HEK293 (cell line): ENCODE measurements at regions not wholly inside any gene's neighbourhood (a gene's known extent, or its start where the extent isn't known, plus 50 kb on each side); places are given as distances from the start of the nearest gene placed in this dataset.

Experiments used
- CTCF ChIA-PET: fragments of 350-600 bp; formaldehyde crosslinking; extraction: SDS; loops from one replicate; lab custom pipeline; 2021; ENCODE audit warnings: antibody characterized with exemption; lab: Yijun Ruan, JAX
- POLR2A ChIA-PET: fragments of 300-600 bp; formaldehyde crosslinking; extraction: SDS; loops from one replicate; lab custom pipeline; 2020; ENCODE audit warnings: antibody characterized with exemption, inconsistent platforms; lab: Yijun Ruan, JAX
- H3K27ac ChIP-seq: fragments of 200-500 bp; sonication (Bioruptor generic); 2 replicates; pipeline ENCODE4 v1.5.1; 2014; ENCODE audit warnings: low read depth, low read length, control low read depth, inconsistent platforms; ENCODE audit errors: extremely low read depth
- H3K36me3 ChIP-seq, 2 experiments: fragments of 200-500 bp in 1 of 2; sonication (Bioruptor generic) in 1 of 2; 1 replicate in 1 of 2; 2 replicates in 1 of 2; pipeline ENCODE4 v1.5.1; 2014 to 2017; ENCODE audit warnings: inconsistent platforms in 2 of 2, low read length in 2 of 2; ENCODE audit not compliant: control insufficient read depth in 2 of 2, insufficient read depth in 1 of 2
- H3K4me1 ChIP-seq: fragments of 200-500 bp; sonication (Bioruptor generic); 2 replicates; pipeline ENCODE4 v1.5.1; 2014; ENCODE audit warnings: mild to moderate bottlenecking, low read length, inconsistent platforms; ENCODE audit not compliant: control insufficient read depth, insufficient read depth
- H3K4me3 ChIP-seq: 2 replicates; pipeline ENCODE4 v1.5.1; 2011; ENCODE audit warnings: low read depth, mild to moderate bottlenecking, control low read depth, low read length, moderate library complexity
- H3K9me3 ChIP-seq: fragments of 200-500 bp; sonication (Bioruptor generic); 2 replicates; pipeline ENCODE4 v1.5.1; 2014; ENCODE audit warnings: low read depth, low read length, inconsistent platforms; ENCODE audit not compliant: control insufficient read depth, insufficient read depth
- GFI1B ChIP-seq: fragments of 450-650 bp; formaldehyde crosslinking; IDR thresholded peaks from 2 replicates; pipeline ENCODE4 v1.5.1; 2016; ENCODE audit warnings: missing biosample characterization, missing genetic modification characterization
- KLF9 ChIP-seq: fragments of 450-650 bp; formaldehyde crosslinking; IDR thresholded peaks from 2 replicates; pipeline ENCODE4 v1.5.1; 2016; ENCODE audit warnings: missing biosample characterization, missing genetic modification characterization, low read depth
- MEIS1 ChIP-seq: sonication (generic); formaldehyde crosslinking; IDR thresholded peaks from 2 replicates; pipeline ENCODE4 v1.8.1; 2022; ENCODE audit warnings: missing genetic modification reagents, mild to moderate bottlenecking, borderline replicate concordance
- OVOL3 ChIP-seq: fragments of 450-650 bp; formaldehyde crosslinking; IDR thresholded peaks from 2 replicates; pipeline ENCODE4 v1.5.1; 2016; ENCODE audit warnings: missing biosample characterization, missing genetic modification characterization
- ZIC2 ChIP-seq: fragments of 450-650 bp; formaldehyde crosslinking; IDR thresholded peaks from 2 replicates; pipeline ENCODE4 v1.5.1; 2016; ENCODE audit warnings: missing biosample characterization, missing genetic modification characterization
- ZNF140 ChIP-seq: fragments of 450-650 bp; formaldehyde crosslinking; IDR thresholded peaks from 2 replicates; pipeline ENCODE4 v1.5.1; 2016; ENCODE audit warnings: missing biosample characterization, missing genetic modification characterization
- ZNF24 ChIP-seq: fragments of 450-650 bp; formaldehyde crosslinking; IDR thresholded peaks from 2 replicates; pipeline ENCODE4 v1.5.1; 2016; ENCODE audit warnings: missing biosample characterization, missing genetic modification characterization
- ZNF292 ChIP-seq: fragments of 450-650 bp; formaldehyde crosslinking; IDR thresholded peaks from 2 replicates; pipeline ENCODE4 v1.5.1; 2016; ENCODE audit warnings: low read depth, missing biosample characterization, missing genetic modification characterization, borderline replicate concordance
- ZNF596 ChIP-seq: fragments of 450-650 bp; IDR thresholded peaks from 2 replicates; pipeline ENCODE4 v1.5.0; 2018; ENCODE audit warnings: missing biosample characterization, mild to moderate bottlenecking, missing genetic modification characterization, moderate library complexity
- ZNF654 ChIP-seq: fragments of 450-650 bp; formaldehyde crosslinking; IDR thresholded peaks from 2 replicates; pipeline ENCODE4 v1.5.1; 2016; ENCODE audit warnings: low read depth, missing biosample characterization, missing genetic modification characterization
- ZNF658 ChIP-seq: fragments of 450-650 bp; formaldehyde crosslinking; IDR thresholded peaks from 2 replicates; pipeline ENCODE4; 2016; ENCODE audit warnings: missing biosample characterization, missing genetic modification characterization
- ZNF747 ChIP-seq: fragments of 450-650 bp; formaldehyde crosslinking; IDR thresholded peaks from 2 replicates; pipeline ENCODE4 v1.5.1; 2016; ENCODE audit warnings: missing biosample characterization, missing genetic modification characterization
- ZNF768 ChIP-seq: fragments of 450-650 bp; formaldehyde crosslinking; IDR thresholded peaks from 2 replicates; pipeline ENCODE4 v1.5.1; 2018; ENCODE audit warnings: missing biosample characterization, mild to moderate bottlenecking, missing genetic modification characterization
- ZNF792 ChIP-seq: fragments of 450-650 bp; formaldehyde crosslinking; IDR thresholded peaks from 2 replicates; pipeline ENCODE4 v1.5.1; 2016; ENCODE audit warnings: missing biosample characterization, missing genetic modification characterization
- ZNF837 ChIP-seq: fragments of 450-650 bp; formaldehyde crosslinking; IDR thresholded peaks from 2 replicates; pipeline ENCODE4 v1.5.1; 2016; ENCODE audit warnings: missing biosample characterization, missing genetic modification characterization
- TF ChIP-seq, protein P1 (sequence below): fragments of 450-650 bp; formaldehyde crosslinking; IDR thresholded peaks from 2 replicates; pipeline ENCODE4 v1.5.1; 2016; ENCODE audit warnings: missing biosample characterization, missing genetic modification characterization
- TF ChIP-seq, protein P2 (sequence below): fragments of 450-650 bp; formaldehyde crosslinking; IDR thresholded peaks from 2 replicates; pipeline ENCODE4 v1.5.1; 2016; ENCODE audit warnings: missing biosample characterization, missing genetic modification characterization
- TF ChIP-seq, protein P3 (sequence below): fragments of 450-650 bp; formaldehyde crosslinking; IDR thresholded peaks from 2 replicates; pipeline ENCODE4 v1.5.1; 2016; ENCODE audit warnings: missing biosample characterization, missing genetic modification characterization
- TF ChIP-seq, protein P4 (sequence below): fragments of 450-650 bp; formaldehyde crosslinking; IDR thresholded peaks from 2 replicates; pipeline ENCODE4 v1.5.1; 2016; ENCODE audit warnings: missing biosample characterization, missing genetic modification characterization
- TF ChIP-seq, protein P5 (sequence below): fragments of 450-650 bp; formaldehyde crosslinking; IDR thresholded peaks from 2 replicates; pipeline ENCODE4 v1.5.1; 2016; ENCODE audit warnings: missing biosample characterization, missing genetic modification characterization

DNA sequence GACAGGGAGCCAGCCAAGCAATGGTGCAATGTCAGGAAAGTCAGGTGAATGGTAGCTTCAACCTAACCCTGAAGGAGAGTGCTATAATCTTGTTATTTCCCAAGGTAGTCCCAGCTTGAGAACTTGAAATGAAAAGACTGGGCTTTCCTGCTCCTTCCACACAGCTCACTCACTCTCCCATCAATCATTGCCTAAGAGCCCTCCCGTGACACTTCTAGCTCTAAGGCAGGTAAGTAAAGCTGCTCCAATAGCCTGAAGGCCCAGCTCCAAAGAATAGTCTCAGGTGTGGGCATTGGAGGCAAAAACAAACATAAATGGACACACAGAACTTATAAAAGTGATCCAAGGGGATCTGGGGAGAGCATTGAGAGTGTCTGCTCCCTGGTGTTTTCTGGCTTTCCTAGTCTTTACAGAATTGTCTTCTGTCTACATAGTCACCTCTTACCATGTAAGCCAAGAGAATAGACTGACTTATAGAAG lies 63.1 kb upstream of the TBC1D5 start:
- TF ChIP-seq ZNF292 (tag by site-specific recombination): no peak
- TF ChIP-seq ZNF140: no peak
- TF ChIP-seq ZNF792 (tag by site-specific recombination): no peak
- no peak for TF ChIP-seq ZNF654 (tag by site-specific recombination)
- no peak for TF ChIP-seq ZIC2 (tag by site-specific recombination)
- TF ChIP-seq, protein P1, sequence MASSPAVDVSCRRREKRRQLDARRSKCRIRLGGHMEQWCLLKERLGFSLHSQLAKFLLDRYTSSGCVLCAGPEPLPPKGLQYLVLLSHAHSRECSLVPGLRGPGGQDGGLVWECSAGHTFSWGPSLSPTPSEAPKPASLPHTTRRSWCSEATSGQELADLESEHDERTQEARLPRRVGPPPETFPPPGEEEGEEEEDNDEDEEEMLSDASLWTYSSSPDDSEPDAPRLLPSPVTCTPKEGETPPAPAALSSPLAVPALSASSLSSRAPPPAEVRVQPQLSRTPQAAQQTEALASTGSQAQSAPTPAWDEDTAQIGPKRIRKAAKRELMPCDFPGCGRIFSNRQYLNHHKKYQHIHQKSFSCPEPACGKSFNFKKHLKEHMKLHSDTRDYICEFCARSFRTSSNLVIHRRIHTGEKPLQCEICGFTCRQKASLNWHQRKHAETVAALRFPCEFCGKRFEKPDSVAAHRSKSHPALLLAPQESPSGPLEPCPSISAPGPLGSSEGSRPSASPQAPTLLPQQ (tag by site-specific recombination): no peak
- TF ChIP-seq ZNF837 (tag by site-specific recombination): no peak
- TF ChIP-seq KLF9: no peak
- TF ChIP-seq ZNF658 (tag by site-specific recombination): no peak
- no peak for TF ChIP-seq ZNF747 (tag by site-specific recombination)
- TF ChIP-seq, protein P2, sequence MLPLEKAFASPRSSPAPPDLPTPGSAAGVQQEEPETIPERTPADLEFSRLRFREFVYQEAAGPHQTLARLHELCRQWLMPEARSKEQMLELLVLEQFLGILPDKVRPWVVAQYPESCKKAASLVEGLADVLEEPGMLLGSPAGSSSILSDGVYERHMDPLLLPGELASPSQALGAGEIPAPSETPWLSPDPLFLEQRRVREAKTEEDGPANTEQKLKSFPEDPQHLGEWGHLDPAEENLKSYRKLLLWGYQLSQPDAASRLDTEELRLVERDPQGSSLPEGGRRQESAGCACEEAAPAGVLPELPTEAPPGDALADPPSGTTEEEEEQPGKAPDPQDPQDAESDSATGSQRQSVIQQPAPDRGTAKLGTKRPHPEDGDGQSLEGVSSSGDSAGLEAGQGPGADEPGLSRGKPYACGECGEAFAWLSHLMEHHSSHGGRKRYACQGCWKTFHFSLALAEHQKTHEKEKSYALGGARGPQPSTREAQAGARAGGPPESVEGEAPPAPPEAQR: no peak
- CTCF ChIA-PET: interaction anchor here (0.6 to 0.9 kb wide), 3 partner anchors 36 to 424 kb away, joined by 3 to 4 read pairs (median 3); no protein-coding TSS in a partner anchor
- POLR2A ChIA-PET: no interaction called here
- Histone ChIP-seq H3K27ac (no peak overlapping the region), H3K4me1 (peaks cover 9% of the 10 kb centered on the region), H3K4me3 (no peak overlapping the region), H3K36me3 (no peaks in the 10 kb centered on the region), H3K9me3 (no peaks in the 10 kb centered on the region)

DNA sequence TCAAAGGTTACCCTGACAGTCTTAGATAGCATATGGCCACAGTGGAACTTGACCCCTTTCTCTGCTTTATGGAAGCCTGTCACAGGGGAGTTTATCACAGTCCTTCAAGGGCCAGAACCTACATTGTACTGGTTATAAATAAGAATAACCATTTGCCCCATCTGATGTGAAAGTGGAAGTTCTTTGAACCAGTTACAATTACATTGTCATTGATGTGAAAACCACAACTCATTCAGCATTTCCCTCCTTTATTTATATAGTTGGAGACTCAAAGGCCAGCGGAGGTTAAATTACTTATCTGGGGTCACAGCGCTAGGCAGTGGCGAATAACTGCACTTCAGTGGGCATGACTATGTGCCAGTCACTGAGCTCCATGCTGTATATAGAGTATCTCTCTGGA lies 60.5 kb upstream of the TBC1D5 start:
- Histone ChIP-seq H3K27ac (no peak overlapping the region), H3K4me1 (peaks cover 9% of the 10 kb centered on the region), H3K4me3 (no peak overlapping the region), H3K9me3 (no peaks in the 10 kb centered on the region), H3K36me3 (no peaks in the 10 kb centered on the region)
- CTCF ChIA-PET: interaction anchor here (1.2 kb wide), 1 partner anchor 38 kb away, joined by 3 read pairs; no protein-coding TSS in a partner anchor
- POLR2A ChIA-PET: interaction anchor here (1.1 kb wide), 1 partner anchor 60 kb away, joined by 3 read pairs; the partner anchor contains the start of gene TBC1D5
- TF ChIP-seq, protein P3, sequence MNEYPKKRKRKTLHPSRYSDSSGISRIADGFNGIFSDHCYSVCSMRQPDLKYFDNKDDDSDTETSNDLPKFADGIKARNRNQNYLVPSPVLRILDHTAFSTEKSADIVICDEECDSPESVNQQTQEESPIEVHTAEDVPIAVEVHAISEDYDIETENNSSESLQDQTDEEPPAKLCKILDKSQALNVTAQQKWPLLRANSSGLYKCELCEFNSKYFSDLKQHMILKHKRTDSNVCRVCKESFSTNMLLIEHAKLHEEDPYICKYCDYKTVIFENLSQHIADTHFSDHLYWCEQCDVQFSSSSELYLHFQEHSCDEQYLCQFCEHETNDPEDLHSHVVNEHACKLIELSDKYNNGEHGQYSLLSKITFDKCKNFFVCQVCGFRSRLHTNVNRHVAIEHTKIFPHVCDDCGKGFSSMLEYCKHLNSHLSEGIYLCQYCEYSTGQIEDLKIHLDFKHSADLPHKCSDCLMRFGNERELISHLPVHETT: no peak
- TF ChIP-seq MEIS1 (CRISPR knock-in tag): no peak
- TF ChIP-seq, protein P4, sequence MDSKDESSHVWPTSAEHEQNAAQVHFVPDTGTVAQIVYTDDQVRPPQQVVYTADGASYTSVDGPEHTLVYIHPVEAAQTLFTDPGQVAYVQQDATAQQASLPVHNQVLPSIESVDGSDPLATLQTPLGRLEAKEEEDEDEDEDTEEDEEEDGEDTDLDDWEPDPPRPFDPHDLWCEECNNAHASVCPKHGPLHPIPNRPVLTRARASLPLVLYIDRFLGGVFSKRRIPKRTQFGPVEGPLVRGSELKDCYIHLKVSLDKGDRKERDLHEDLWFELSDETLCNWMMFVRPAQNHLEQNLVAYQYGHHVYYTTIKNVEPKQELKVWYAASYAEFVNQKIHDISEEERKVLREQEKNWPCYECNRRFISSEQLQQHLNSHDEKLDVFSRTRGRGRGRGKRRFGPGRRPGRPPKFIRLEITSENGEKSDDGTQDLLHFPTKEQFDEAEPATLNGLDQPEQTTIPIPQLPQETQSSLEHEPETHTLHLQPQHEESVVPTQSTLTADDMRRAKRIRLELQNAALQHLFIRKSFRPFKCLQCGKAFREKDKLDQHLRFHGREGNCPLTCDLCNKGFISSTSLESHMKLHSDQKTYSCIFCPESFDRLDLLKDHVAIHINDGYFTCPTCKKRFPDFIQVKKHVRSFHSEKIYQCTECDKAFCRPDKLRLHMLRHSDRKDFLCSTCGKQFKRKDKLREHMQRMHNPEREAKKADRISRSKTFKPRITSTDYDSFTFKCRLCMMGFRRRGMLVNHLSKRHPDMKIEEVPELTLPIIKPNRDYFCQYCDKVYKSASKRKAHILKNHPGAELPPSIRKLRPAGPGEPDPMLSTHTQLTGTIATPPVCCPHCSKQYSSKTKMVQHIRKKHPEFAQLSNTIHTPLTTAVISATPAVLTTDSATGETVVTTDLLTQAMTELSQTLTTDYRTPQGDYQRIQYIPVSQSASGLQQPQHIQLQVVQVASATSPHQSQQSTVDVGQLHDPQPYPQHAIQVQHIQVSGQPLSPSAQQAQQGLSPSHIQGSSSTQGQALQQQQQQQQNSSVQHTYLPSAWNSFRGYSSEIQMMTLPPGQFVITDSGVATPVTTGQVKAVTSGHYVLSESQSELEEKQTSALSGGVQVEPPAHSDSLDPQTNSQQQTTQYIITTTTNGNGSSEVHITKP (tag by site-specific recombination): no peak
- TF ChIP-seq, protein P5, sequence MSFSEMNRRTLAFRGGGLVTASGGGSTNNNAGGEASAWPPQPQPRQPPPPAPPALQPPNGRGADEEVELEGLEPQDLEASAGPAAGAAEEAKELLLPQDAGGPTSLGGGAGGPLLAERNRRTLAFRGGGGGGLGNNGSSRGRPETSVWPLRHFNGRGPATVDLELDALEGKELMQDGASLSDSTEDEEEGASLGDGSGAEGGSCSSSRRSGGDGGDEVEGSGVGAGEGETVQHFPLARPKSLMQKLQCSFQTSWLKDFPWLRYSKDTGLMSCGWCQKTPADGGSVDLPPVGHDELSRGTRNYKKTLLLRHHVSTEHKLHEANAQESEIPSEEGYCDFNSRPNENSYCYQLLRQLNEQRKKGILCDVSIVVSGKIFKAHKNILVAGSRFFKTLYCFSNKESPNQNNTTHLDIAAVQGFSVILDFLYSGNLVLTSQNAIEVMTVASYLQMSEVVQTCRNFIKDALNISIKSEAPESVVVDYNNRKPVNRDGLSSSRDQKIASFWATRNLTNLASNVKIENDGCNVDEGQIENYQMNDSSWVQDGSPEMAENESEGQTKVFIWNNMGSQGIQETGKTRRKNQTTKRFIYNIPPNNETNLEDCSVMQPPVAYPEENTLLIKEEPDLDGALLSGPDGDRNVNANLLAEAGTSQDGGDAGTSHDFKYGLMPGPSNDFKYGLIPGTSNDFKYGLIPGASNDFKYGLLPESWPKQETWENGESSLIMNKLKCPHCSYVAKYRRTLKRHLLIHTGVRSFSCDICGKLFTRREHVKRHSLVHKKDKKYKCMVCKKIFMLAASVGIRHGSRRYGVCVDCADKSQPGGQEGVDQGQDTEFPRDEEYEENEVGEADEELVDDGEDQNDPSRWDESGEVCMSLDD: no peak
- no peak for TF ChIP-seq ZNF292 (tag by site-specific recombination)
- TF ChIP-seq ZNF24 (tag by site-specific recombination): no peak
- TF ChIP-seq ZNF596: no peak
- TF ChIP-seq ZNF768: no peak
- TF ChIP-seq GFI1B (tag by site-specific recombination): no peak
- TF ChIP-seq OVOL3 (tag by site-specific recombination): no peak
- TF ChIP-seq, all 188 proteins: peak for 0
